NOMO-1 treated with DMSO at 0.1 percent for 48 hours (cell line): ENCODE measurements at regions not wholly inside any gene's neighbourhood (a gene's known extent, or its start where the extent isn't known, plus 50 kb on each side); places are given as distances from the start of the nearest gene placed in this dataset.

Source experiments
- DNase-seq: peaks from one replicate; lab custom pipeline; 2025; ENCODE audit not compliant: unreplicated experiment; lab: John Stamatoyannopoulos, UW

GRCh38 chr13:109451726-109452125, 334.7 kb downstream of the IRS2 start:
- DNase-seq, result no peak

- no peak for DNase-seq
Measured at GRCh38 chr13:109448629-109449028, 337.8 kb downstream of the IRS2 start.

GRCh38 chr13:109447667-109448066, 338.7 kb downstream of the IRS2 start:
- no peak for DNase-seq

- DNase-seq, result no peak
Measured at GRCh38 chr13:109440320-109440719, 346.1 kb downstream of the IRS2 start.

GRCh38 chr13:109439813-109440212, 346.6 kb downstream of the IRS2 start:
- no peak for DNase-seq

GRCh38 chr13:109436841-109437240, 349.5 kb downstream of the IRS2 start:
- DNase-seq, result no peak

- no peak for DNase-seq
Measured at GRCh38 chr13:109436055-109436622, 350.2 kb downstream of the IRS2 start.

GRCh38 chr13:109431217-109431616, 355.2 kb downstream of the IRS2 start:
- no peak for DNase-seq

GRCh38 chr13:109428146-109428545, 358.2 kb downstream of the IRS2 start:
- no peak for DNase-seq

- no peak for DNase-seq
Measured at GRCh38 chr13:109427695-109428094, 358.7 kb downstream of the IRS2 start.

GRCh38 chr13:109427148-109427547, 359.2 kb downstream of the IRS2 start:
- no peak for DNase-seq

- no peak for DNase-seq
Measured at GRCh38 chr13:109426690-109426990, 359.7 kb downstream of the IRS2 start.

- DNase-seq, result no peak
Measured at GRCh38 chr13:109425821-109426689, 360.3 kb downstream of the IRS2 start.

- peak; percentile 84 for DNase-seq
Measured at GRCh38 chr13:109422161-109422560, 364.2 kb downstream of the IRS2 start.

- DNase-seq, result no peak
Measured at GRCh38 chr13:109419896-109420295, 366.5 kb downstream of the IRS2 start.

- peak; percentile 39 for DNase-seq
Measured at GRCh38 chr13:109418111-109418510, 368.3 kb downstream of the IRS2 start.

- DNase-seq, result no peak
Measured at GRCh38 chr13:109416001-109416400, 370.4 kb downstream of the IRS2 start.

GRCh38 chr13:109415057-109415456, 371.3 kb downstream of the IRS2 start:
- DNase-seq, result no peak

GRCh38 chr13:109412283-109412901, 374.0 kb downstream of the IRS2 start:
- peak; percentile 81 for DNase-seq

GRCh38 chr13:109410868-109411267, 375.5 kb downstream of the IRS2 start:
- no peak for DNase-seq

- DNase-seq, result peak; percentile 67
Measured at GRCh38 chr13:109408591-109409382, 377.6 kb downstream of the IRS2 start.
